GM19397 (cell line): ENCODE measurements at regions not wholly inside any gene's neighbourhood (a gene's known extent, or its start where the extent isn't known, plus 50 kb on each side); places are given as distances from the start of the nearest gene placed in this dataset.
"Not testable (repeated sequence)": the region's sequence is repeated elsewhere in the genome, so short reads cannot be mapped to it uniquely, and the experiment has no call there.

Source experiments
- ATAC-seq: cut with Tn5 transposase; IDR thresholded peaks from one replicate; pipeline ENCODE4 v1.9.1; 2021; ENCODE audit warnings: mild to moderate bottlenecking, moderate library complexity; ENCODE audit not compliant: unreplicated experiment

GRCh38 chr10:48102410-48103146 lies 103.0 kb upstream of the FAM25C start:
- not testable (repeated sequence) for ATAC-seq

- not testable (repeated sequence) for ATAC-seq
These were observed 99.3 kb upstream of the FAM25C start for GRCh38 chr10:48098854-48099253.

GRCh38 chr10:48090706-48091105 lies 91.1 kb upstream of the FAM25C start:
- not testable (repeated sequence) for ATAC-seq

GRCh38 chr10:48088087-48088486 lies 88.5 kb upstream of the FAM25C start:
- ATAC-seq = not testable (repeated sequence)

GRCh38 chr10:48084446-48084845 lies 84.9 kb upstream of the FAM25C start:
- not testable (repeated sequence) for ATAC-seq

- not testable (repeated sequence) for ATAC-seq
These were observed 71.6 kb upstream of the FAM25C start for GRCh38 chr10:48071228-48071627.

GRCh38 chr10:48063944-48064625 lies 64.5 kb upstream of the FAM25C start:
- peak; percentile 75 for ATAC-seq

- ATAC-seq = not testable (repeated sequence)
These were observed 55.8 kb upstream of the FAM25C start for GRCh38 chr10:48055395-48055794.
